Suprapubic skin (tissue), 4 donors: ENCODE measurements at regions not wholly inside any gene's neighbourhood (a gene's known extent, or its start where the extent isn't known, plus 50 kb on each side); places are given as distances from the start of the nearest gene placed in this dataset.

Experiments used
- DNase-seq, 2 donors: peaks; one replicate each; pipeline ENCODE4 v3.0.0-alpha.2; 2019; ENCODE audit warnings: low spot score in 2 of 2
- H3K27ac ChIP-seq: fragments of 200-600 bp; sonication (generic); one replicate; pipeline ENCODE4 v1.5.1; 2019
- H3K27me3 ChIP-seq: fragments of 200-600 bp; sonication (generic); one replicate; pipeline ENCODE4 v1.5.1; 2019
- H3K36me3 ChIP-seq: fragments of 200-600 bp; sonication (generic); one replicate; pipeline ENCODE4 v1.5.1; 2019
- H3K4me1 ChIP-seq: fragments of 200-600 bp; sonication (generic); one replicate; pipeline ENCODE4 v1.5.1; 2019
- H3K4me3 ChIP-seq: fragments of 200-600 bp; sonication (generic); one replicate; pipeline ENCODE4 v1.5.1; 2019; ENCODE audit warnings: mild to moderate bottlenecking
- H3K9me3 ChIP-seq: fragments of 200-600 bp; sonication (generic); one replicate; pipeline ENCODE4 v1.5.1; 2019
- EP300 ChIP-seq: sonication (generic); formaldehyde crosslinking; IDR thresholded peaks from one replicate; pipeline ENCODE4 v1.6.1; 2017; ENCODE audit warnings: antibody characterized with exemption
- POLR2A ChIP-seq, 2 donors: fragments of 450-650 bp; IDR thresholded peaks; one replicate each; pipeline ENCODE4 v1.6.1; 2017; ENCODE audit warnings: antibody characterized with exemption in 2 of 2, mild to moderate bottlenecking in 2 of 2, moderate library complexity in 2 of 2
- POLR2AphosphoS5 ChIP-seq, 3 donors: sonication (generic); formaldehyde crosslinking; IDR thresholded peaks; one replicate each; pipeline ENCODE4 v1.6.1; 2017; ENCODE audit warnings: antibody characterized with exemption in 3 of 3
- WGBS: methylation state at CpG from one replicate; pipeline ENCODE4 v1.1.5; 2018; 5-methylcytosine and 5-hydroxymethylcytosine counted together
- TF ChIP-seq, protein P1 (sequence below), 2 donors: fragments of 200-600 bp in 1 of 2; fragments of 450-650 bp in 1 of 2; sonication (generic) in 1 of 2; IDR thresholded peaks; one replicate each; pipeline ENCODE4 v1.5.1; 2016 to 2019; ENCODE audit warnings: antibody characterized with exemption in 2 of 2, mild to moderate bottlenecking in 1 of 2, moderate library complexity in 1 of 2

DNA sequence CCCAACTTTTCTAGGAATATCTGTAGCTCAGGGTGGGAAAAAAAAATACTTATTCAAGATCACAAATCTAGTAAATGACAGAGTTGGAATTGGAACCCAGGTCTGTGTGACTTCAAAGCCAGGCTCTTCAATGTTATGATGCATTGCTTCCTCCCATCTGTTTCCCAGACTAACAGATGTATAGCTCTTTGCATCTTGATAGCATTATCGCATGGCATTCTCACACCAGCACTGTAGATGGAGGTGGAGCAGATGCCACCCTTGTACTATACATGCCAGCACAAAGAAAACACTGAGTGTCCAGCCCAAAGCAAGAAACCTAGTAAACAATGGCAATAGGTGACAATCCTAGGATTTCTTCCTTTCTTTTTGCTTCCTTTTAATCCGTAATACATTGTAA lies 497.3 kb downstream of the NEBL start:
- TF ChIP-seq, protein P1, sequence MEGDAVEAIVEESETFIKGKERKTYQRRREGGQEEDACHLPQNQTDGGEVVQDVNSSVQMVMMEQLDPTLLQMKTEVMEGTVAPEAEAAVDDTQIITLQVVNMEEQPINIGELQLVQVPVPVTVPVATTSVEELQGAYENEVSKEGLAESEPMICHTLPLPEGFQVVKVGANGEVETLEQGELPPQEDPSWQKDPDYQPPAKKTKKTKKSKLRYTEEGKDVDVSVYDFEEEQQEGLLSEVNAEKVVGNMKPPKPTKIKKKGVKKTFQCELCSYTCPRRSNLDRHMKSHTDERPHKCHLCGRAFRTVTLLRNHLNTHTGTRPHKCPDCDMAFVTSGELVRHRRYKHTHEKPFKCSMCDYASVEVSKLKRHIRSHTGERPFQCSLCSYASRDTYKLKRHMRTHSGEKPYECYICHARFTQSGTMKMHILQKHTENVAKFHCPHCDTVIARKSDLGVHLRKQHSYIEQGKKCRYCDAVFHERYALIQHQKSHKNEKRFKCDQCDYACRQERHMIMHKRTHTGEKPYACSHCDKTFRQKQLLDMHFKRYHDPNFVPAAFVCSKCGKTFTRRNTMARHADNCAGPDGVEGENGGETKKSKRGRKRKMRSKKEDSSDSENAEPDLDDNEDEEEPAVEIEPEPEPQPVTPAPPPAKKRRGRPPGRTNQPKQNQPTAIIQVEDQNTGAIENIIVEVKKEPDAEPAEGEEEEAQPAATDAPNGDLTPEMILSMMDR (IDR thresholded peaks at IDR 0.05), result no peak
- H3K4me1 ChIP-seq, result no peaks in the 10 kb centered on the region
- H3K27ac ChIP-seq, result no peak overlapping the region
- no peak for DNase-seq
- H3K27me3 ChIP-seq, result no peaks in the 10 kb centered on the region
- H3K36me3 ChIP-seq, result no peaks in the 10 kb centered on the region
- no peaks in the 10 kb centered on the region for H3K9me3 ChIP-seq
- no peak overlapping the region for H3K4me3 ChIP-seq
- 92% methylated on average over 2 of the region's 2 CpGs for WGBS

DNA sequence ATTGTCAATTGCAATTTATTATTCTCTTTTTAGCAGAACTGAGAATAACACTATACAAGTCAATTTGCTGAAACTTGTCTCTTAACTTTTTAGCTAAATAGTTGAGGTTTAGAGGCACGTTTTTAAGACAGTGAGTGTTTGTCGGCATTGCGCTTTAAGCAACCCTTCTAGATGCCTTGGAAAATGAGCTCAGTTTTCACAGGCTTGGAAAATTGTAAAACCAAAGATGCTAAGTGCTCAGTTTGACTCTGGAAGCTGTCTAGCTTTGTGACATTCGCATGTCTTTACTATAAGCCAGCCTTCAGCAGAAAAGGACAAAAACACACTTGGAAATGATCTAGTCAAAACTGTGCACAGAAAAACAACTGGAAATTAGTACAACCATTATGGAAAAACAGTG lies 500.4 kb downstream of the NEBL start:
- no peaks in the 10 kb centered on the region for H3K36me3 ChIP-seq
- H3K27ac ChIP-seq, result no peak overlapping the region
- H3K4me3 ChIP-seq, result no peak overlapping the region
- no peaks in the 10 kb centered on the region for H3K4me1 ChIP-seq
- TF ChIP-seq POLR2A (IDR thresholded peaks at IDR 0.05), result no peak
- TF ChIP-seq EP300, result no peak
- TF ChIP-seq POLR2AphosphoS5 (IDR thresholded peaks at IDR 0.05), result no peak
- TF ChIP-seq, protein P1 (IDR thresholded peaks at IDR 0.05), result no peak
- no peak for DNase-seq
- H3K27me3 ChIP-seq, result no peaks in the 10 kb centered on the region
- WGBS, result 67% methylated on average over 4 of the region's 4 CpGs
- H3K9me3 ChIP-seq, result no peaks in the 10 kb centered on the region

DNA sequence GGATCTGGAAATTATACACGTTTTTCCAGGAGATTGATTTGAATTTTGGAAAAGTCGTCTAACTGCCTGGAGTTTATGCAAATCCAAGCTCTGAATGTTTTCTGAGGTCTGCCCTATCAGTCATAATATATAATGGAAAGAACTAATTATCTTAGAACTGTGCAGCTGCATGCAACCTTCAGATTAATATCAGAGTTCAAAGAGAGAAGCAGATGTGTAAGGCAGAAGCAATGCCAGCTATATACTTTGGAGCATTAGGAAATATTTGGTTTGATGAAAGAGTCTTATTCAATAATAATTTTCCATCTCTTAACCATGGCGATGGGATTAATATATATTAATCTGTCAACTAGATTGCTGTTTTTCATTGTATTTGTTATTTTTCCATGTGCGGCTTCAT lies 500.9 kb downstream of the NEBL start:
- H3K27me3 ChIP-seq, result no peaks in the 10 kb centered on the region
- DNase-seq, result no peak
- H3K27ac ChIP-seq, result no peak overlapping the region
- no peaks in the 10 kb centered on the region for H3K9me3 ChIP-seq
- no peak overlapping the region for H3K4me3 ChIP-seq
- 55% methylated on average over 4 of the region's 4 CpGs for WGBS
- no peaks in the 10 kb centered on the region for H3K4me1 ChIP-seq
- TF ChIP-seq POLR2AphosphoS5 (IDR thresholded peaks at IDR 0.05) (no peak), POLR2A (IDR thresholded peaks at IDR 0.05) (no peak), EP300 (no peak)
- TF ChIP-seq, protein P1 (IDR thresholded peaks at IDR 0.05), result no peak
- no peaks in the 10 kb centered on the region for H3K36me3 ChIP-seq

DNA sequence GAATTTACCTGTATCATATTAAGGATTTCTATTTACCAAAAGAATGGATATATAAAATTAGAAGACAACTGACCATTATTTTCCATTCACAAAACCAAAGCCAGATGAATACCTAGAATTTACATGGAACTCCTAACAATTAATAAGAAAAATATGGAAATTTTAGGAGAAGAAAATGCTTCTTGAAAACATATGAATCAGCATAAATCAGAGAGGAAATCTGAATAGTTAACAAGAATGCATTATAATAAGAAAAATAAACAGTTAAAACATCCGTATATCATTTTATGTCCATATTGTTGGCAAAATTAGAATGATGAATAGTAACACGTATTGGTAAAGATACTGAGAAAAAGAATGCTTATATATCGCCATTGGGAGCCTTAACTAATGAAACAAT lies 505.5 kb downstream of the NEBL start:
- DNase-seq, result no peak
- no peaks in the 10 kb centered on the region for H3K4me1 ChIP-seq
- no peaks in the 10 kb centered on the region for H3K36me3 ChIP-seq
- no peak overlapping the region for H3K4me3 ChIP-seq
- no peak for TF ChIP-seq EP300
- TF ChIP-seq POLR2A (IDR thresholded peaks at IDR 0.05), result no peak
- TF ChIP-seq, protein P1 (IDR thresholded peaks at IDR 0.05), result no peak
- TF ChIP-seq POLR2AphosphoS5 (IDR thresholded peaks at IDR 0.05), result no peak
- 90% methylated on average over 3 of the region's 3 CpGs for WGBS
- no peaks in the 10 kb centered on the region for H3K27me3 ChIP-seq
- no peaks in the 10 kb centered on the region for H3K9me3 ChIP-seq
- H3K27ac ChIP-seq, result no peak overlapping the region

DNA sequence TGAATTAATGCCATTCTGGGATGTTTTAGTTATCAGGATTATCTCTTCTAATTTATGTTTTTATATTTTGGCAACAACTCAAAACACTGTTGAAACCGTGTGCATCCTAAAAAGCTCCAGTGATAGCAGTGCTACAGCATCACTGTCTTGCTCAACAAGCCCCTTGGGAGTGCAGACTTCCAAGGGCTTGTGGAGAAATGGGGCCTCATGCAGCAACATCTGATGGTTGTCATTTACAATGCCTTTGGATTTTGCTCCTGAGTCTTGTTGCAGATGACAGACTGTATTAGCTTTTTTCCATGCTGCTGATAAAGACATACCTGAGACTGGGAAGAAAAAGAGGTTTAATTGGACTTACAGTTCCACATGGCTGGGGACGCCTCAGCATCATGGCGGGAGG lies 515.4 kb downstream of the NEBL start:
- 80% methylated on average over 3 of the region's 3 CpGs for WGBS
- DNase-seq, result no peak
- TF ChIP-seq POLR2A (IDR thresholded peaks at IDR 0.05), result no peak

DNA sequence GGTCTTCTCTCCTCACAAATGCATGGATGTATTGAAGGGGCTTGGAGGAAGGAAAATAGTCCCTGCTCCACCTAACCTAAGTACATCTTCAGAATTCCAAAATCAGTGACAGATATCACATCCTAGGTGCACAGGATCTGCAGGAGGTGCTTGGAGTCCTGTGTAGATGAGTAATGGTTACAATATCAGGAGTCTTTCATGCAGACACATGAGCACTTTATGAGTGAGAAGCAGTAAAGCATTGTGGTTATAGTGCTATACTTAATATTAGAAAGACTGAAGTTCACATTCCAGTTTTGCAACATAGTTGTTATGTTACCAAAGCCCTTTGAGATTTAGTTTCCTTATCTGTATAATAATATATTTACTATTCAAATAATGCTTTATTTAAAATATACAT lies 516.7 kb downstream of the NEBL start:
- no peak for DNase-seq
- Histone ChIP-seq H3K4me1 (no peaks in the 10 kb centered on the region), H3K9me3 (no peaks in the 10 kb centered on the region), H3K36me3 (no peaks in the 10 kb centered on the region), H3K4me3 (no peak overlapping the region), H3K27me3 (no peaks in the 10 kb centered on the region), H3K27ac (no peak overlapping the region)
- TF ChIP-seq POLR2AphosphoS5 (IDR thresholded peaks at IDR 0.05) (no peak), POLR2A (IDR thresholded peaks at IDR 0.05) (no peak), EP300 (no peak)
- TF ChIP-seq, protein P1 (IDR thresholded peaks at IDR 0.05), result no peak

More for the DNA sequence above, 515.4 kb downstream of the NEBL start:
- no peaks in the 10 kb centered on the region for H3K36me3 ChIP-seq
- no peaks in the 10 kb centered on the region for H3K27me3 ChIP-seq
- no peak overlapping the region for H3K4me3 ChIP-seq
- no peaks in the 10 kb centered on the region for H3K9me3 ChIP-seq
- H3K4me1 ChIP-seq, result no peaks in the 10 kb centered on the region
- no peak overlapping the region for H3K27ac ChIP-seq
